HCT116 (cell line): ENCODE measurements at regions not wholly inside any gene's neighbourhood (a gene's known extent, or its start where the extent isn't known, plus 50 kb on each side); places are given as distances from the start of the nearest gene placed in this dataset.

Experiments used
- CEBPB ChIP-seq: IDR thresholded peaks from 2 replicates; pipeline ENCODE4 v1.6.1; 2012; ENCODE audit warnings: low read depth
- EZH2 ChIP-seq: fragments of 200-600 bp; sonication (generic); IDR thresholded peaks from 2 replicates; pipeline ENCODE4 v1.6.1; 2017; ENCODE audit warnings: antibody characterized with exemption, mixed run types
- EZH2phosphoT487 ChIP-seq: fragments of 200-600 bp; IDR thresholded peaks from 2 replicates; pipeline ENCODE4 v1.6.1; 2018; ENCODE audit warnings: antibody characterized with exemption, borderline replicate concordance
- POLR2A ChIP-seq: IDR thresholded peaks from 2 replicates; pipeline ENCODE4 v1.7.0; 2011; ENCODE audit warnings: borderline replicate concordance; ENCODE audit not compliant: insufficient read depth, insufficient read length; ENCODE audit errors: extremely low read depth
- POLR2AphosphoS5 ChIP-seq: IDR thresholded peaks from 2 replicates; pipeline ENCODE4 v1.6.1; 2011; ENCODE audit warnings: mild to moderate bottlenecking, low read depth, low read length, moderate library complexity
- SIN3A ChIP-seq: IDR thresholded peaks from 2 replicates; pipeline ENCODE4 v1.6.1; 2012; ENCODE audit warnings: low read depth
- SP1 ChIP-seq: IDR thresholded peaks from 2 replicates; pipeline ENCODE4 v1.6.1; 2012; ENCODE audit warnings: low read depth
- SRF ChIP-seq: IDR thresholded peaks from 2 replicates; pipeline ENCODE4 v1.6.1; 2012; ENCODE audit warnings: low read depth
- YY1 ChIP-seq: IDR thresholded peaks from 2 replicates; pipeline ENCODE4 v1.6.1; 2011; ENCODE audit warnings: low read length, low read depth, moderate library complexity, mild to moderate bottlenecking; ENCODE audit not compliant: insufficient replicate concordance; ENCODE audit errors: extremely low read depth
- ZBTB33 ChIP-seq: IDR thresholded peaks from 2 replicates; pipeline ENCODE4 v1.6.1; 2011; ENCODE audit warnings: mild to moderate bottlenecking, low read length, moderate library complexity; ENCODE audit not compliant: insufficient replicate concordance; ENCODE audit errors: extremely low read depth
- ZFX ChIP-seq: fragments of 450-650 bp; IDR thresholded peaks from 2 replicates; pipeline ENCODE4 v1.6.1; 2017
- TF ChIP-seq, protein P1 (sequence below), 3 experiments: fragments of 200-600 bp in 1 of 3; sonication (generic) in 1 of 3; IDR thresholded peaks in 2 of 3; conservative IDR thresholded peaks in 1 of 3; 2 replicates each; pipeline ENCODE4 v1.5.1; 2012 to 2017; ENCODE audit warnings: low read depth in 2 of 3, low read length in 2 of 3, antibody characterized with exemption in 1 of 3, borderline replicate concordance in 1 of 3, control low read depth in 1 of 3, mild to moderate bottlenecking in 1 of 3, mixed read lengths in 1 of 3, mixed run types in 1 of 3, moderate library complexity in 1 of 3; ENCODE audit not compliant: insufficient read depth in 1 of 3
- TF ChIP-seq, protein P2 (sequence below): IDR thresholded peaks from 2 replicates; pipeline ENCODE4 v1.6.1; 2012; ENCODE audit warnings: low read depth

GRCh38 chr3:182567700-182568099 lies 225.6 kb upstream of the ATP11B start:
- TF ChIP-seq, protein P1, sequence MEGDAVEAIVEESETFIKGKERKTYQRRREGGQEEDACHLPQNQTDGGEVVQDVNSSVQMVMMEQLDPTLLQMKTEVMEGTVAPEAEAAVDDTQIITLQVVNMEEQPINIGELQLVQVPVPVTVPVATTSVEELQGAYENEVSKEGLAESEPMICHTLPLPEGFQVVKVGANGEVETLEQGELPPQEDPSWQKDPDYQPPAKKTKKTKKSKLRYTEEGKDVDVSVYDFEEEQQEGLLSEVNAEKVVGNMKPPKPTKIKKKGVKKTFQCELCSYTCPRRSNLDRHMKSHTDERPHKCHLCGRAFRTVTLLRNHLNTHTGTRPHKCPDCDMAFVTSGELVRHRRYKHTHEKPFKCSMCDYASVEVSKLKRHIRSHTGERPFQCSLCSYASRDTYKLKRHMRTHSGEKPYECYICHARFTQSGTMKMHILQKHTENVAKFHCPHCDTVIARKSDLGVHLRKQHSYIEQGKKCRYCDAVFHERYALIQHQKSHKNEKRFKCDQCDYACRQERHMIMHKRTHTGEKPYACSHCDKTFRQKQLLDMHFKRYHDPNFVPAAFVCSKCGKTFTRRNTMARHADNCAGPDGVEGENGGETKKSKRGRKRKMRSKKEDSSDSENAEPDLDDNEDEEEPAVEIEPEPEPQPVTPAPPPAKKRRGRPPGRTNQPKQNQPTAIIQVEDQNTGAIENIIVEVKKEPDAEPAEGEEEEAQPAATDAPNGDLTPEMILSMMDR (IDR thresholded peaks at IDR 0.05 in 2 of 3, conservative IDR thresholded peaks at IDR 0.05 in 1 of 3; ENCODE audit: borderline replicate concordance in 1 of 3, insufficient read depth in 1 of 3, low read depth in 2 of 3, low read length in 2 of 3), result no peak
- TF ChIP-seq EZH2phosphoT487, result no peak
- TF ChIP-seq SIN3A, result no peak
- TF ChIP-seq POLR2AphosphoS5, result no peak
- TF ChIP-seq ZBTB33, result no peak
- TF ChIP-seq, protein P2, sequence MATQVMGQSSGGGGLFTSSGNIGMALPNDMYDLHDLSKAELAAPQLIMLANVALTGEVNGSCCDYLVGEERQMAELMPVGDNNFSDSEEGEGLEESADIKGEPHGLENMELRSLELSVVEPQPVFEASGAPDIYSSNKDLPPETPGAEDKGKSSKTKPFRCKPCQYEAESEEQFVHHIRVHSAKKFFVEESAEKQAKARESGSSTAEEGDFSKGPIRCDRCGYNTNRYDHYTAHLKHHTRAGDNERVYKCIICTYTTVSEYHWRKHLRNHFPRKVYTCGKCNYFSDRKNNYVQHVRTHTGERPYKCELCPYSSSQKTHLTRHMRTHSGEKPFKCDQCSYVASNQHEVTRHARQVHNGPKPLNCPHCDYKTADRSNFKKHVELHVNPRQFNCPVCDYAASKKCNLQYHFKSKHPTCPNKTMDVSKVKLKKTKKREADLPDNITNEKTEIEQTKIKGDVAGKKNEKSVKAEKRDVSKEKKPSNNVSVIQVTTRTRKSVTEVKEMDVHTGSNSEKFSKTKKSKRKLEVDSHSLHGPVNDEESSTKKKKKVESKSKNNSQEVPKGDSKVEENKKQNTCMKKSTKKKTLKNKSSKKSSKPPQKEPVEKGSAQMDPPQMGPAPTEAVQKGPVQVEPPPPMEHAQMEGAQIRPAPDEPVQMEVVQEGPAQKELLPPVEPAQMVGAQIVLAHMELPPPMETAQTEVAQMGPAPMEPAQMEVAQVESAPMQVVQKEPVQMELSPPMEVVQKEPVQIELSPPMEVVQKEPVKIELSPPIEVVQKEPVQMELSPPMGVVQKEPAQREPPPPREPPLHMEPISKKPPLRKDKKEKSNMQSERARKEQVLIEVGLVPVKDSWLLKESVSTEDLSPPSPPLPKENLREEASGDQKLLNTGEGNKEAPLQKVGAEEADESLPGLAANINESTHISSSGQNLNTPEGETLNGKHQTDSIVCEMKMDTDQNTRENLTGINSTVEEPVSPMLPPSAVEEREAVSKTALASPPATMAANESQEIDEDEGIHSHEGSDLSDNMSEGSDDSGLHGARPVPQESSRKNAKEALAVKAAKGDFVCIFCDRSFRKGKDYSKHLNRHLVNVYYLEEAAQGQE, result no peak
- no peak for TF ChIP-seq YY1
- TF ChIP-seq SRF, result no peak
- TF ChIP-seq ZFX, result no peak
- TF ChIP-seq SP1, result no peak
- no peak for TF ChIP-seq POLR2A
- TF ChIP-seq CEBPB, result no peak
- TF ChIP-seq EZH2, result no peak
